NCI-H774 (cell line): ENCODE measurements at regions not wholly inside any gene's neighbourhood (a gene's known extent, or its start where the extent isn't known, plus 50 kb on each side); places are given as distances from the start of the nearest gene placed in this dataset.

Experiments used
- DNase-seq: peaks from one replicate; lab custom pipeline; 2025; lab: John Stamatoyannopoulos, UW

DNA sequence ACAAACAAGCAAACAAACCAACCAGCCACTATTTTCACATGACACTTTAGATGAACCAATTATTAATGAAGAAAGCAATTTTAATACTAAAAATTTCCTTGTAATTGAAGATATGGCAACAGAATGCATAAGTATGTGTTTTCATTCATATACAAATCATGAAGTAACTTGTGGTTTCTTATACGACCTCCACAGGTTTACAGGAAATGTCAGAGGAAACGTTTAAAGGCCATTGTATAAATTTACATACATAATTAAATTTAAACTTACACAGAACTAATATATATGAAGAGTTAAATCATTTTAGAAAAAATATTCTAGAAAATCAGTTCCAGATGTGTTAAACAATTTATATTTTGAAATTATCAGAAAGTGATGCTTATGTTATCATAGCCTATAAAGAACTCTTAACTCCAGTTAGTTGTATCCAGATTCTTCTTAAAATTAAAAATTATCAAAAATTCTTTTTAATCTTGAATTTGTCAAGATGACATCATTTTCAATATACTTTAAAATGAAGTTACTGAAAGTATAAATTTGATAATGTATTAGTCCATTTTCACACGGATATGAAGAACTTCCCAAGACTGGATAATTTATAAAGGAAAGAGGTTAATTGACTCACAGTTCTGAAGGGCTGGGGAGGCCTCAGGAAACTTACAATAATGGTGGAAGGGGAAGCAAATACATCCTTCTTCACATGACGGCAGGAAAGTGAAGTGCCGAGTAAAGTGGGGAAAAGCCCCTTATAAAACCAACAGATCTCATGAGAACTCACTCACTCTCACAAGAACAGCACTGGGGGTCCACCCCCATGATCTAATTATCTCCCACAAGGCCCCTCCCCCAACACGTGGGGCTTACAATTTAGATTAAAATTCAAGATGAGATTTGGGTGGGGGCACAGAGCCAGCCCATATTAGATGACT is 192.0 kb downstream of the PIK3R1 start:
- no peak for DNase-seq

DNA sequence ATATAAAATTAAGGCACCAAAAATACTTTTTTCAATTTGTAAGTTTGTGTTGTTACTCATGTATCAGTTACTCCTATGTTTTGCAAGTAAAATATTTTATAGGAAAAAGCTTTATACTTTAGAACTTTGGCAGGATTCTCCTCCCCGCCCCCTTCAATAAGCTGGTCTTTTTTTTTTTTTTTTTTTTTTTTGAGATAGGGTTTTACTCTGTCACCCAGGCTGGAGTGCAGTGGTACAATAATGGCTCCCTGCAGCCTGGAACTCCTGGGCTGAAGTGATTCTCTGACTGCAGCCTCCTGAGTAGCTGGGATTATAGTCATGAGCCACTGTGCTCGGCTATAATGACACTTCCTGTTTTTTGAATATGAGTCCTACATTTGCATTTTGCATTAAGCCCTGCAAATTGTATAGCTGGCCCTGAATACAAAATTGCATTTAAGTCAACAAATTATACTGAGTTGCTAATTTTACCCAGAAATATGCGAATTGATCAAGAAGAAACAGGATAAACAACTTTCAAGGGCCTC is 192.9 kb downstream of the PIK3R1 start:
- no peak for DNase-seq

DNA sequence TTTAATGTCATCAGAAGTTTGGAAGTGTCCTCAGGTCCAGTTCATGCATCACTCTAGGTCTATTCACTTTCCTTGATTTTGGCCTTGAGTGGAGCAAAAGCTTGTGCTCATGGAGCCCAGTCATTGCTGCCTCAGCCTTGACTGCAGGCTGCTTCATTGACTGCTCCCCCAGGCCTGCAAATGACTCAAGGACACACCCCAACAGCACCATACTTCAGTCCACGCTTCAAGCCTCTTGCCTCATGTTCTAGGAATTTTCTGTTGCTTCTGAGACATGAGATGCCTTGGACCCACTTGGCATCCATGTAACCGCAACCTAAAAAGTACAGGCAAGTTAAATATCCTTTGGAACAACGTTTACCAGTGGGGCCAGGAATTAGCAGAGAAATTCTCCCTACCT is 193.7 kb downstream of the PIK3R1 start:
- DNase-seq, result no peak

DNA sequence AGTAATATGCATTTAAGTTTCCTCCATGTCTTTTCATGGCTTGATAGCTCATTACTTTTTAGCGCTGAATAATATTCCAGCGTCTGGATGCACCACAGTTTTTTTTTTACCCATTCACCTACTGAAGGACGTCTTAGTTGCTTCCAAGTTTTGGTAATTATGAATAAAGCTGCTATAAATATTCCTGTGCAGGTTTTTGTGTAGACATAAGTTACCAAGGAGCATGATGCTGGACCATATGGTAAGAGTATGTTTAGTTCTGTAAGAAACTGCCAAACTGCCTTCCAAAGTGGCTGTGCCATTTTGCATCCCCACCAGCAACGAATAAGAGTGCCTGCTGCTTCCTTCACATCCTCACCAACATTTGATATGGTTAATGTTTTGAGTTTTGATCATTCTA is 195.6 kb downstream of the PIK3R1 start:
- DNase-seq, result no peak

DNA sequence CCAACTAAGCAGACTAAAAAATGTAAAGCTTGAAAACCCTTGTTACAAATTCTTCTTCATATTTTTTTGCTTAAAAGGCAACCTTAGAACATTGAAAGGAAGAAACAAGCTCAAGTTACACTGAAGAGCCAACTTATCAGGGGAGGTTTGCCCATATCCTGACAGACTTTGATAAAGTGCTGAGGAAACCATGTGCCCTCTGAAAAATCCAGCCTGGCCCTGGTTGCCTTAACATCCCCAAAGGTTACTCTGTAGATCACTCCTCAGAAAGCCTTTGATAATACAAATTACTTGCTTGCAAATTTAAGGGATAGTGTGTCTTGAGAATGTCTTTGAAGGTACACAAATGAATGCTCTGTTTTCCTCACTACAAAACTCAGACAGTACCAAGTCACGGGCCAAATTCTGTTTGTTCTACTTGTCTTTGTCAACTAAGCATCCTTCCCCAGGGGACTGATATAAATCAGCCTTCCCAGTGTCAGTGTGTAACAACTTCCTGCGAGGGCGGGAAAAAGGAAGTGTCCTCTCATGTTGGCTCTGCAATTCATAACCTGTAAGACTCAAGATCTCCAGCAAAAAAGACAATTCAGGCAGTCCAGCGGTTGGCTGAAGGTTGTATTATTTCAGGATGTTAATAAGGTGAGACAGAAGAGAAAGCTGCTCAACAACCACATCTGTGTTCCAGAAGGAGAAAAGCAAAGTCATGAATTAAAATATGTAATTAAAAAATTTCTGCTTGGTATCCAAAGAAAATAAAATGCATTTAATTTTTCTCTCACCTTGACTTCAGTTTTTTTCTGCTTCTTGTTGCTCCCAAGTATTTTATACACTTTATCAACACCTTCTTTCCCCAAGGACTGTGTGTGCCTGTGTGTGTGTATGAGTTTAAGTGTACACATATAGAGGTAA is 199.9 kb downstream of the PIK3R1 start:
- no peak for DNase-seq

DNA sequence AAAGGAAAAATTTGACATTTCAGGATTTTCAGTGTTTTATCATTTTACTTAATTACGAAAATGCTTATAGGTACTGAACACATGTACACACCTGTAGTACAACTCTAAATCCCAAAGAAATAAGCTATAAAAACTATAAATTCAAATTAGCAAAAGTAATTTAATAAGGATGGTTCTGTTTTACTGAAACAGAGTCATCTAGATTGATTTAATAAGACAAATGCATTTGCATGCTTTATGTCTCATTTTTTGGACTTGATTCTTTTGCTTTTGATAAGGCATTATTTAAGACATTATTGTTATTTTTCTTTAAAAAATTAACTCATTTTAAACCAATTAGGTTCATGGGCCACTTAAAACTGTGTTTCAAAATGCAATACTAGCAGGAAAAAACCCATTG is 201.2 kb downstream of the PIK3R1 start:
- no peak for DNase-seq

DNA sequence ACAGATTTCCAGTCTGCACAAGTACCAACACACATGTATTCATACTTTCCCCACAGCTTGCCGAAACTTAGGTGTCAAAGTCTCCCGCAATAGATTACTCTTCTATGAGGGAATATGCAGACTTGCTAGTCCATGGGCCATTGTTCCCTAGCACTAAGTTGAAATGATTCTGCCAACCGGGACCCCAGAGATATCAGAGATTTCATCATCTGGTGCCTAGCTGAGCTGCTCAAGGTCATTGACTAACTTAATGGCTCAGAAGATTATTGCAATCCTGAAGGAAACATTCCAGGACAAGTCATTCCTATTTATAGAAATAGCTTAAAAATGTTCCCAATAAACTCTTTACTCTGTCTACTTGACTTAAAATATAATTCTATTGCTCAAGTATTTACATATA is 202.6 kb downstream of the PIK3R1 start:
- no peak for DNase-seq

DNA sequence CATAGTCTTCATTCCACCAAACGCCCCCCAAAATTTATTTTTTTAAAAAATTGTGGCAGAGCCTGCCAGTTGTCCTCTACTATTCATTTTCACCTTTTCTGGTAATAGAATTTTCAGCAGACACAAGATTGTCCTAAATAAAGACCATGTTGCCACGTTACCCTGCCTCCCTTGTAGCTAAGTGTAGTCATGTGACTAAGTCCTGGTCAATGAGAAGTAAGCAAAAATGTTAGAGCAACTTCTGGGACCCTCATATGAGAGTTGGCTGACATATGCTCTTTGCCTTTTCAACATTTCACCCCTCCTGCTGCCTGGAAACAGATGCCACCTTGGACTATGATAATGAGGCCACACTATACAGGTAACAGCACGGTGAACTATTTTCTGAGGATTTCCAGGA is 203.1 kb downstream of the PIK3R1 start:
- DNase-seq, result no peak

DNA sequence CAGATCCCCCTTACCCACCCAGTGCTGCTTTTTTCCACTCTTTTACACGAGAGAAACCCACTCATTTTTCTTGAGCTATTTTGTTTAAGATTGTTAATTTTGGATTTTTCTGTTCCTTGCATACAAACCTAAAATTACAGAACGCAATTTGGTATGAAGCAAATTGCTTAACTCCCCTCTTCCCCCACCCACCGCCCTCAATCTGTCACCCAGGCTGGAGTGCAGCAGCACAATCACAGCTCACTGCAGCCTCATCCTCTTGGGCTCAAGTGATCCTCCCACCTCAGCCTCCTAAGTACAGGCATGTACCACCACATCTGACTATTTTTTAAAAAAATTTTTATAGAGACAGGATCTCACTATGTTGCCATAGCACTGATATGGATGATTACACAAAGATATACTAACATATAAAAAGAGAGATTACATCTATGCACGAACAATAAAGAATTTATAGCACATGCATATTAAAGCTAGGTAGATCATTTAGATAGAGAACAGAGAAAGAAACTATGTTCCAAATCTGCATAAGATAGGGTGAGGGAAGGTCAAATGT is 203.6 kb downstream of the PIK3R1 start:
- DNase-seq, result no peak

DNA sequence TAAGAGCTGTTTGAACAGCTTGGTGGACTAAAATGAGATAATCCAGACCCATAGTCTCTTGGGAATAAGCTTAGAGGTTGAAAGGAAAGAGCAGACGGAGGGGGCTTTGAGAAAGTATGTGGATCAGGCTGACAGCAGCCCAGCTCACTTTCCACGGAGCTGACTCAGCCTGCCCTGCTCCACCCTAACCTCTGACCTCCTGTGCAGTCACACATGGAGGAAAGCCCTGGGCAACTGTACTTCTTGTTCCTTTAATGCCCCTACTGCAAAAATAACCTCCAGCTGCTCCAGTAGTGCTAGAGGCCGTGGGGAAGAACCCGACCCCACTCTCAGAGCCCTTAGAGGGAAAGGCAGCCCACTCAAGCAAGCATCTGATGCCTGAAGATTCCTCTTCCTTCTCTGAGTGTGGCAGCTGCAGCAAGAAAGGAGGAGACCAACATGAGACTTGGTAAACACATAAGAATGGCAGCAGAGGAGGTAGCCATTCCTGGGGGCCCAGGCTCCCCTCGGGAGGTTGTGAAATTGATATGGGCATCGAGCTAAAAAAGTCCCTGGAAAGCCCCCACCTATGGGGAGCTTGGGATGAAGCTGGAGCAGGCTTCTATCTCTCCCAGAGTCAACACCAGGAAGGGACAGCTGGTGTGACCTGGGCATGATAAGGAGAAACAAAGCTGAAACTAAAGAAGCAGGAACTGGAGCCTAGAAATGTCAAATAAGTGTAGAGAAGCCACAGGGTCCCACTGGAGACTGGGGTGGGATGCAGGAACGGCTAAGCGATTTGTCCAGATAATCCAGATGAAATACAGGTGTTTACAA is 204.3 kb downstream of the PIK3R1 start:
- DNase-seq, result no peak

DNA sequence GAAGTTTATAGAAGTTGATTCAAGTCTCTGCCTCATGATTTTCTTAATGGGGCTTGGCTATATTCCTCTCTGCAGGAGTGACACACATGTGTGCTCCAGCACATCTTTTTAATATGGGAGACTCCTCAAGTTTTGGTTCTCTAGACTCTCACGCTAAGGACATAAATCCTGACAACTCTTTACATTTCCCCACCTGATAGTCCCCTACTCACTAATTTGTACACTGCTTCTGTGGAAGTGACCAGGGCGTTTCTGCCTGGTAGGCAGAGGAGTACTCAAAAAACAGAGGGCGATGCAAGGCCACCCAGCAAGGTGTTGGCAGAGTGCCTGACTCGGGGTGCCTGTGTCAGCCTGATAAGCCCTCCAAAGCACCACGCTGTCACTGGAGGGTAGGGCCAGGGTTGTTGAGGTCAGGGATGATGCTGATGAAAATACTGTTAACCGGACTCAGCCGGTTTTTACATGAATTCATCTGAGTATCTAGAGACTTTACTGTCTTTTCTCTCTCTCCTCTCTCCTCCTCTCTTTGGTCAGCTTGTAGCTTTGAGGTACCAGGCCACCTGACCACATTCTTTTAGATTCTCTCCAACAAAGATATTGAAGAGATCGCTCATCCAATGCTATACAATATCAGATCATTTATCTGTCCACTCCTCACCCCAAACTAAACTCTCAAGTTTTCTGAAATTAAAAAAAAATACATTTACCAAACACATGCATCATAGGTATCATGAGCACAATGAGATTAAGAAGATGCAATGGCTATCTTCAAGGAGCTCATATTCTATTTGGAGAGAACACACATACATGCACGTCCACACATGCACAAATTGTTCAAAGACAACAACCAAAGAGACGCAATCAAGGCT is 205.2 kb downstream of the PIK3R1 start:
- DNase-seq, result no peak

DNA sequence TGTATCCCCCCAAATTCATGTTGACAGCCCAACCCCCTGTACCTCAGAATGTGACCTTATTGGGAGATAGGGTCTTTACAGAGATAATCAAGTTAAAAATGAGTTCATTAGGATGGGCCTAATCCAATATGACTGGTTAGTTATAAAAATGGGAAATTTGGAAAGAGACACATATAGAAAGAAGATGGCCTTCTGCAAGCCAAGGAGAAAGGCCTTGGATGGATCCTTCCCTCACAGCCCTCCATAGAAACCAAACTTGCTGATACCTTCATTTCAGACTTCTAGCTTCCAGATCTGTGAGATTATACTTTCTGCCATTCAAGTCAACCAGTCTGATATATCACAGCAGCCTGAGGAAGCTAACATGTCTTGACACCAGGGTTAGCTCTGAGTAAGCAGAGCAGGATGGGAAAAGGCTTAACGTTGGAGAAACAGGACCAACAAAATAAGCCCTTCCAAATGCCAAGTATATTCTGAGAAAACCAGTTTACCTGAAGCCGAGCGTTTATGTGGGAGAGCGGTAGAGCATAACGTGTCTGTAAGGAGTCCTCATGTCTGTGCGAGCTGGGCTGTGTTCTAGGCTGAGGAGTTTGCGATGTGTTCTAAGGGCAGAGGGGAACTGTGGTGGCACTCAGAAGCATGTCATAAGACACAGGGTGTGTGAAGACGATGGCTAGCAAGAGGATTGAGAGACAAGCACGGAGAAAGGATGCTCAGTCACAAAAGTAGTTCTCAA is 206.1 kb downstream of the PIK3R1 start:
- DNase-seq, result no peak

DNA sequence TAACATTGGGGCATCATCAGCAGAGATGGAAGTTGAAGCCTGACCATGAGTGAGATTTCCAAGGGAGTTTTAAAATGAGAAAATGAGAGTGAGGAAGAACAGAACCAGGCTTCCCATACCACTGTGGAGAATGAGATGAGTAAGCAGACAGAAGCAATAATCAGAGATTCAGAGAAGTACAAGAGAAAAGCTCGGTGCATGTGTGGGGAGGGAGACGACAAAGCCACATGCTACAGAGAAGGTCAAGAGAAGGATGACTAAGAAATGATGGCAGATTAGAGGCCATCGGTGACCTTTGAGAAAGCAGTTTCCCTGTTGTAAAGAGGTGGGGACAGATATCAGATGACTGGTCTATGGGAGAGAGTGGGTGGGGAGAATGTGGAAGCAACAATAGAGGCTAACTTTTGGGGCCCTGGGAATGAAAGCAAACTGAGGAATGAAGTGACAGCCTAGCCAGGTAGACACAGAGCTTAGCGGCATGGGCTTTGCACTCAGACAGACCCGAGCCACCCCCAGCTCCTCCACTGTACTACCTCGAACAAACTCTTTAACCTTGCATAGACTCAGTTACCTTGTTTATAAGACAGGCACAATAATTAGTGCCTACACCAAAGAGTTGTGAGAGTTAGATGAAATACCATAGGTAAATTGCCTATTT is 207.7 kb downstream of the PIK3R1 start:
- DNase-seq, result no peak

DNA sequence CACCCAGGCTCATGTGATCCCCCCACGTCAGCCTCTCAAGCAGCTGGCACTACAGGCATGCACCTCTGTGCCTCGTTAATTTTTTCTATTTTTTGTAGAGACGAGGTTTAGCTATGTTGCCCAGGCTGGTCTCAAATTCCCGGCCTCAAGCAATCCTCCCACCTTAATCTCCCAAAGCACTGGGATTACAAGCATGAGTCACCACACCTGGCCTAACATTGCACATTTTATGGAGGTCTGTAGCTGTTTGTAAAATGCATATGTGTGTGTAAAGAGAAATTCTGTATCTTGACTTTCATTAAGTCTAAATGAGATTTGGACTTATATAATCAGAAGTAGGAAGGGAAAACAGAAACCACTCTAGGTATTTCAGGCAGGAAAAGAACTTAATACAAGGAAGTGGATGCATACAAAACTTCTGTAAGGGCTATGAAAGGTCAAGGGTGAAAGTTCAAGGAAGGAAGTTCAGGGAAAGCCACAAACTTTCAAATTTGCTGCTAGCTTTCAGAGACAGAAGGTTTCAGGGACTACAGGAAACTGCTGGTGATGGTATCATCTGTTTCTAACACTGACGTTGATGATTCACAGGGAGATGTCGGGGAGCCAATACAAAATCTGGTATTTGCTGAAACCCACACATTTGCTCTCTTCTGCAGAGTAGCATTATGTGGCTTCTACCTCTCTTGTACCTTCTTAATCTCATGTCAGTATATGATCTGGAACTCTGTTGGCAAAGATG is 209.4 kb downstream of the PIK3R1 start:
- DNase-seq, result no peak

DNA sequence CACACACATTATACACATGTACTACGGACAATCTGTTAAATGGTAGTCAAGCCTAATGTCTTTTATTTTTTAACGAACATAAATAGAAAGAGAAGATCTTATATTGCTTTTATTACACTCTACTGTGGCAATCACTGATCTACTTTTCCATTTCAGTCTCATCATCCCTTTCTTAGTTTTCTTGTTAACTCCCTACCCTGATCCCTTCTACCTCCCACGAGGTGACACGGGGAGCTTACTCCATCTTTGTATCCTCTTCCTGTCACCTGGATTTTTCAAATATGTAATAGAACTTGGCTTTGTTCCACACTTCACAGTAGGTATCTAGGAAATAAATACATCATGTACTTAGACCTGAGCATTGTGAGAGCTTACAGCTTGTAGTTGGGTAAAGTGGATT is 211.0 kb downstream of the PIK3R1 start:
- DNase-seq, result no peak

DNA sequence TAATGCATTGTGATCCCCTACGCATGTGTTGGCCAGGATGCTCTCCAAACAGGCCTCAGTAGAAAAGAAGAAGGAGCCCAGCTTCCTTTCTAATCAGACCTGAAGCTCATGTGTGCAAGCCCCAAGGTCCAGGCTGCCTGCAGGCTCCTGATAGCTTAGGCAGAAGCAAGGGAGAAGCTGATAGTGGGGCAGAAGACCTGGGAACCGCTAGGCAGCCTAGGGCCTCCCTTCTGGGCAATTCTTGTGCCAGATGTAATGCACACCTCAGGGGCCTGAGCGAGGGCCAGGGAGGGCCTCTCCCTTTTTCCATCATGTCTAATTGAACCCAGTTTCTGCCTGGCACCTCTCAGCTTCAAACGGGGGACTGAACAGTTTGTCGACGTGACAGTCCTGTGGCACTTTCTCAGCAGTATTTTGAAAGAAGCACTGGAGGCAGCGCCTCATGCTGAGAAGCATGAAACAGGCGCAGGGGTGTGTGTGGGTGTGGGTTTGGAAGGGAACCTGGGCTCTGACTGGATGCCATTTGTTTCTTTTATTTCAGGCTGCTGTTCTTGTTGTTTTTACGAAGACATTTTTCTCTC is 212.8 kb downstream of the PIK3R1 start:
- no peak for DNase-seq

DNA sequence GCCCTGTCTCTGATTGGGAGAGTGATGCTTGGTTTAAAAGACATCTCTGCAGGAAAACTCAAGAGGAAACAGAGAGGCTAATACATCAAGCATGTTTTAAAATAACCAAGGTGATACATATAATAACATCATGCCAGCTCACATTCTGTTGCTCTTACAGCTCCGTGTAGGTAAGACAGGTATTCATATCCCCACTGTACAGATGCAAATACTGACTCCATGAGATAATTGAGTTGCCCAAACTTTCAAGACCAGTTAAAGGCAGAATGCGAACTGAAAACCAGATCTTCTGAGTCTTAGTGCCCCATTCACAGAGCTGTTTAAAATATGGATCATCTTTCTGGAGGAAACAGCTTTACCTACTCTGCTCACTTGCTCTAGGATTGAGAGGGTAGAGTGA is 214.0 kb downstream of the PIK3R1 start:
- DNase-seq, result no peak

DNA sequence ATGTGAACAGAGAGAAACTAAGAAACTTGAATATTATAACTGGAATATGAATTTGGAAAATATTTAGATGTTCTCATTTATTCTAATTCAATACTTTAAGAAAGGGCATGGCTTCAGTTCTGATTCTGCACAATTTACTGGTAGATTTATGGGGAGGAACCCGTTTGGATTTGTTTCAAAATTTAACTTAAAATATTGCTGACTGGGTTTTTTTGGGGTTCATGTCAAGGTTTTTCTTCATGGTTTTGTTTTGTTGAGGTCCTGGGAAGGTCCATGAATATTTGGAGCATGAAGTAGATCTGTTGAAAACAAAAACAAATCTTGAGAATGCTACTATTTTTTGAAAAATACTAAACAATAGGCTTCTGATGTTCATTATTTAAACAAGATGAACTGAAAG is 214.7 kb downstream of the PIK3R1 start:
- DNase-seq, result no peak
